GM12874 (cell line): ENCODE measurements at regions not wholly inside any gene's neighbourhood (a gene's known extent, or its start where the extent isn't known, plus 50 kb on each side); places are given as distances from the start of the nearest gene placed in this dataset.

Experiments used
- TF ChIP-seq, protein P1 (sequence below): IDR thresholded peaks from 2 replicates; pipeline ENCODE4 v1.5.1; 2011; ENCODE audit warnings: low read depth, mild to moderate bottlenecking, control low read depth, low read length, moderate library complexity; ENCODE audit not compliant: insufficient read depth

DNA sequence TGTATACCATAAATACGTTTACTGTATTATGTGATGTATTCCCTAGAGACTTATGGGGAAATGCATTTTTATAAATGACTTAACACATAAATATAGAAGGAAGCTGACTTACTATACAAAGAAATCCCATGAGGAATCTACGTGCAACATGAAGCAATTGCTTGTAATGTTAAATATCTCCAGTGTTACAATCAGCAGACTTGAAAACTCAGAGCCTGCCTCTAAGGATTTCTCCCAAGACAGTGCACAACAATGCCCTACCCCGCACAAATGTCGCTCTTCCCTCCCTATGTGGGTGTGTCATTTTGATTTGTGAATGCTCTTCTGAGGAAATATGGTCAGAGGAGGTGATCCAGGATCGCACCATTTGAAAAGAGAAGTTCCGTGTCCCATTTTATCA, 629.0 kb downstream of the NR2F2 start:
- TF ChIP-seq, protein P1, sequence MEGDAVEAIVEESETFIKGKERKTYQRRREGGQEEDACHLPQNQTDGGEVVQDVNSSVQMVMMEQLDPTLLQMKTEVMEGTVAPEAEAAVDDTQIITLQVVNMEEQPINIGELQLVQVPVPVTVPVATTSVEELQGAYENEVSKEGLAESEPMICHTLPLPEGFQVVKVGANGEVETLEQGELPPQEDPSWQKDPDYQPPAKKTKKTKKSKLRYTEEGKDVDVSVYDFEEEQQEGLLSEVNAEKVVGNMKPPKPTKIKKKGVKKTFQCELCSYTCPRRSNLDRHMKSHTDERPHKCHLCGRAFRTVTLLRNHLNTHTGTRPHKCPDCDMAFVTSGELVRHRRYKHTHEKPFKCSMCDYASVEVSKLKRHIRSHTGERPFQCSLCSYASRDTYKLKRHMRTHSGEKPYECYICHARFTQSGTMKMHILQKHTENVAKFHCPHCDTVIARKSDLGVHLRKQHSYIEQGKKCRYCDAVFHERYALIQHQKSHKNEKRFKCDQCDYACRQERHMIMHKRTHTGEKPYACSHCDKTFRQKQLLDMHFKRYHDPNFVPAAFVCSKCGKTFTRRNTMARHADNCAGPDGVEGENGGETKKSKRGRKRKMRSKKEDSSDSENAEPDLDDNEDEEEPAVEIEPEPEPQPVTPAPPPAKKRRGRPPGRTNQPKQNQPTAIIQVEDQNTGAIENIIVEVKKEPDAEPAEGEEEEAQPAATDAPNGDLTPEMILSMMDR: no peak

DNA sequence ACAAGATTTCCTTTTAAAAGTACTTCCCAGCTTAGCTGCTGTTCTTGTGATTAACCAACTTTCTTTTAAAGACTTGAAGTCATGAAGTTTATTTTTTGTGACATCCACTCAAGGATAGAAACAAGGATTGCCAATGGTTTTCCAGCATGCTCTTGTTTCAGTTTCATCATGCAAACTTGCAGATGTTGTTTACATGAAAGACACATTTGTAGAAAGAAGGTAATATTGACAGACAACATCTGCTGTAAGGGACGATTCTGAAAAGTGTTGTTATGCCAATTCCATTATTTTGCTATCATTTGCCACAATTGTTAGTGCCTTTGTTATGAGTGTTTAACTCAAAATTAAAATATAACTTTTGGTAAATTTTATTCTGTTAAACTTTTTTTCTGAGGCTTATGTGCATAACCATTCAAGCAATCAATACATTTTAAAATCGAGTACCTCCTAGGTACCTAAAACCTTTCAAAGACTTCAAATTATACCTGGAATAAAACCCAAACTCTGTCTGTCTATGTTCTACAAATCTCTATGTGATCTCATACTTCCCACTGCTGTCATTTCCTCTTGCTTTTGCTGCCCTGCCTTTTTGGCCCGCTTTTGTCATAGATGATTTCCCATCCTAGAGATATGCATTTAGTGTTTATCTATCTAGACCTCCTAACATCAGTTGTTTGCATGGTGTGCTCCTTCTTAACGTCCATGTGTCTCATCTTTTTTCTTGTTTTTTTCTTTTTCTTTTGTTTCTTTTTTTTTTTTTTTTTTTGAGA, 630.4 kb downstream of the NR2F2 start:
- TF ChIP-seq, protein P1: no peak

DNA sequence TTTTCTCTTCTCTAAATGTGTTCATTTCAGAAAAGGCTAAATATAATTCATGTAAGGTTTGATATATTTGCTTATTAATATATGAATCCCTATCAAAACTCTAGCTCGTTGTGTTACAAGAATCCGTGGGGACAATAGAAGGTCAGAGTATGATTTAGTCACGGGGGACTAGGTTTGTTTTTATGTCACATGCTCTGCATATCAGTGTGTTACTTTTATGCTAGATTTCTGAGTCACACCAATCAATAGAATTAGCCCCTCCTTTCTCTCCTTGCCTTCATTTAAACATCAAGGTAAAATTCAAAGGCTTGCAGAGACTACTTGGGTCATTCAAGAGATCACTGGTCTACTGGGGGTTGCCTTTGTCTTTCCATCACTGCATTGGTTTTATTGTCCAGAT, 636.1 kb downstream of the NR2F2 start:
- TF ChIP-seq, protein P1: no peak

DNA sequence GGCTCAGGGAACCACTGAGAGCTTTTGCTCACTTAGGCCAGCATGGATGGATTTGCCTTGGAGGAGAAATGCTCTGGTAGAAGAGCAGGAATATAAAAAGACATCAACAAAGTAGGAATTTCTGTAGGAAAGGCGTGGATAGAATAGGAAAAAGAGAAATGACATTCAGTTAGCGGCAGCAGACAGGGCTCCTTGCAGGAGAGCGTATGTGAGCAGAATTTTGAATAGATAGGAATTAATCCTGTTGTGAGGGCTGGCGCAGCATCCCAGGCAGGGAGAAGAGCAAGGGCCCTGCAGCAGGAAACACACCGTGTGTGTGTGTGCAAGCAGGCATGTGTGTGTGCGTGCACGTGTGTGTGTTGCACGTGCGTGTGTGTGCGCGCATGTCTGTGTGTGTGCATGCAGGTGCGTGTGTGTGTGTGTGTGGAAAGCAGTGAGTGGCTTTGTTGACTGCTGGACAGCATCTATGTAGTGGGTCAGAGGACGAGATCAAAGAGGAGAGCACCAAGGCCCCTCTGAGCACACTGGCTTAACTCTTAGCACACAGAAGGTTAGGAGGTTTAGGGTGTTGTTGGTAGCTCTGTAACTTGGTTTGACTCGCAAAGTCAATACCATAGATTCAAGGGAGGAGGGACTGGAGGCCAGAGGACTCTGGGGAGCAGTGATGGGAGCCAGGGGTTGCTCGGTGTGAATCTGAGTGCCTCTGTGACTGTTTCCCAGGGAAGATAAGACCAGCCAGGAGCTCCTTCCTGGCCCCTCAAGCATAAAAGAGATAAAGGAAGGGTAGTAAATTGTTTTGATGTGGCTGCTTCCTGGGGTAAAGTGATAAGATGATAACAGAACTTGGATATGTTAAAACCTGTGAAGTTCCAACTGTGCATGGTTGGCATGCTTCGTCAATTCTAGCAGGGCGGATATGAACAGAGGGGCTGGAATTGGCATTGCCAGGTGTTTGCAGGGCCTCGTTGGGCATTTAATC, 639.5 kb downstream of the NR2F2 start:
- TF ChIP-seq, protein P1: no peak

DNA sequence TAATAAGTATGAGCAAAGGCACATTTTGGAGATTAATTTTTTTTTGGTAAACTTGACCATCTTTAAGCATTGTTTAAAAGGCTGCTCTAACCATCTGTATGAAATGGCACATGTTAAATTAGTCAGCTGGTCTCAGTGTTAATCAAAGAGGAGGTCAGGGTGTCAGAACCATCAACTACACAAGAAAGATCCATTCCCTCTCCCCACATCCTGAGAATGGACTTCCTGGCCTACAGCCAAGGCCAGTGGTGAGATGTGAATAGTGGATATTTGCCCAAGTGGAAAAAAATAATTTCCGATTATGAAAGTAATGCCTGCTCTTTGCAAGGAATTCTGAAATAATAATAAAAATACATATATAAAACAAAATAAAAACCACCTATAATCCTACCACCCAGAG, 641.7 kb downstream of the NR2F2 start:
- TF ChIP-seq, protein P1: no peak

DNA sequence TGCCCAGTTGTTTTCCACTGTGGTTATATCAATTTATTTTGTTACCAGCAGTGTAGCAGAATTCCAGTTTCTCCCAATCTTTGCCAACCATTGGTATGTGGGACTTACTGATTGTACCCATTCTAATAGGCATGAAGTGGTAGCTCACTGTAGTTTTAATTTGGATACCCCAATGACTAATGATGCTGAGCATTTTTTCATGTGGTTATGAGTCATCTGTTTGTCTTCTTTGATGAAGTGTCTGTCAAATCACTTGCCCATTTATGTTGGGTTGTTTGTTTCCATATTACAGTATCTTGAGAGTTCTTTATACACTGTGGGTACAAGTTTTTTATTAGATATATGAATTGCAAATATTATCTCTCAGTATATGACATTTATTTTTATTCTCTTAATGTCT, 644.3 kb downstream of the NR2F2 start:
- TF ChIP-seq, protein P1: no peak

DNA sequence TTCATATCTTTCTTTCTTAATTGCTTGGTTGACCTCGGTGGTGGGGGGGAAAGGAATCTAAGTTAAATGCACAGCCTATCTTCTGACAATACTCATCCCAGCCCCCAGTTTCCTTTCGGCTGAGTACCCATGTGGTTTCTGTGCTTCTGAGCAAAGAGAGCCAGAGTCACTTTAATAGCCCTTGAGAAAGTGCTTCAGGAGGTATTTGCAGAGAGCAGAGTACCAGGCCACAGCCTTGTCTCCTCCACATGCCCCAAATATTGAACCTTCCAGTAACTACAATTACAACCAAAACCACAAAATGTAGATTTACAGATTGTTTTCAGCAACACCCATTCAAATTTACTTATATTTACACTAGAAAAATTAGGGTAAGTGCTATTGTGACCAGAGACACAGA, 647.4 kb downstream of the NR2F2 start:
- TF ChIP-seq, protein P1: no peak
